Liver (tissue), 3 donors: ENCODE measurements at regions not wholly inside any gene's neighbourhood (a gene's known extent, or its start where the extent isn't known, plus 50 kb on each side); places are given as distances from the start of the nearest gene placed in this dataset.

Source experiments
- EGR1 ChIP-seq, 2 donors: IDR thresholded peaks; 2 replicates each; pipeline ENCODE4 v1.6.1; 2016 to 2018; ENCODE audit warnings: antibody characterized with exemption in 2 of 2, low read depth in 2 of 2
- NR2F2 ChIP-seq: IDR thresholded peaks from 2 replicates; pipeline ENCODE4 v1.6.1; 2016; ENCODE audit warnings: antibody characterized with exemption
- TF ChIP-seq, protein P1 (sequence below): fragments of 150-350 bp; IDR thresholded peaks from 2 replicates; pipeline ENCODE4 v1.5.1; 2017; ENCODE audit warnings: improper control_type of control experiment, low read depth, low read length; ENCODE audit not compliant: missing input control
- TF ChIP-seq, protein P2 (sequence below): IDR thresholded peaks from 2 replicates; pipeline ENCODE4 v1.6.1; 2016; ENCODE audit warnings: antibody characterized with exemption
- donor health status: healthy.
- donor health status: healthy.

DNA sequence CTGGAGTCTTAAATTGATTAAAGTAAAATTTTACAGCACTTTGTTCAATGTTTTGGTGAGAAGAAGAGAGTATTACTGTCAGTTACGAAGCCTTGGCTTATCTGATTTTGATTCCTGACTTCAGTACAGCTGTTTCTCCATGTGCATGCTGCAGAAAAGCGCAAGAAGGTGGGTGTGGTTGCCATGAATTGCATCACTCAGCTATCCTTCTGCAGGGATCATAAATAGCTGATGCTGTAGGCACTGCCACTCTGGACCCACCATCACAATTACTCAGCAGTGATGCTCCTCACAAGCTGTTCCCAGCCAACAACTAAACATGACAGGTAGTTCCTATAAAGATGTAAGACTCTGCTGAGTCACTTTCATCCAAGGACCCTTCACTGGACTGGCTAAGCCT lies 321.2 kb downstream of the IRS2 start:
- TF ChIP-seq, protein P1, sequence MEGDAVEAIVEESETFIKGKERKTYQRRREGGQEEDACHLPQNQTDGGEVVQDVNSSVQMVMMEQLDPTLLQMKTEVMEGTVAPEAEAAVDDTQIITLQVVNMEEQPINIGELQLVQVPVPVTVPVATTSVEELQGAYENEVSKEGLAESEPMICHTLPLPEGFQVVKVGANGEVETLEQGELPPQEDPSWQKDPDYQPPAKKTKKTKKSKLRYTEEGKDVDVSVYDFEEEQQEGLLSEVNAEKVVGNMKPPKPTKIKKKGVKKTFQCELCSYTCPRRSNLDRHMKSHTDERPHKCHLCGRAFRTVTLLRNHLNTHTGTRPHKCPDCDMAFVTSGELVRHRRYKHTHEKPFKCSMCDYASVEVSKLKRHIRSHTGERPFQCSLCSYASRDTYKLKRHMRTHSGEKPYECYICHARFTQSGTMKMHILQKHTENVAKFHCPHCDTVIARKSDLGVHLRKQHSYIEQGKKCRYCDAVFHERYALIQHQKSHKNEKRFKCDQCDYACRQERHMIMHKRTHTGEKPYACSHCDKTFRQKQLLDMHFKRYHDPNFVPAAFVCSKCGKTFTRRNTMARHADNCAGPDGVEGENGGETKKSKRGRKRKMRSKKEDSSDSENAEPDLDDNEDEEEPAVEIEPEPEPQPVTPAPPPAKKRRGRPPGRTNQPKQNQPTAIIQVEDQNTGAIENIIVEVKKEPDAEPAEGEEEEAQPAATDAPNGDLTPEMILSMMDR: no peak
- TF ChIP-seq, protein P2, sequence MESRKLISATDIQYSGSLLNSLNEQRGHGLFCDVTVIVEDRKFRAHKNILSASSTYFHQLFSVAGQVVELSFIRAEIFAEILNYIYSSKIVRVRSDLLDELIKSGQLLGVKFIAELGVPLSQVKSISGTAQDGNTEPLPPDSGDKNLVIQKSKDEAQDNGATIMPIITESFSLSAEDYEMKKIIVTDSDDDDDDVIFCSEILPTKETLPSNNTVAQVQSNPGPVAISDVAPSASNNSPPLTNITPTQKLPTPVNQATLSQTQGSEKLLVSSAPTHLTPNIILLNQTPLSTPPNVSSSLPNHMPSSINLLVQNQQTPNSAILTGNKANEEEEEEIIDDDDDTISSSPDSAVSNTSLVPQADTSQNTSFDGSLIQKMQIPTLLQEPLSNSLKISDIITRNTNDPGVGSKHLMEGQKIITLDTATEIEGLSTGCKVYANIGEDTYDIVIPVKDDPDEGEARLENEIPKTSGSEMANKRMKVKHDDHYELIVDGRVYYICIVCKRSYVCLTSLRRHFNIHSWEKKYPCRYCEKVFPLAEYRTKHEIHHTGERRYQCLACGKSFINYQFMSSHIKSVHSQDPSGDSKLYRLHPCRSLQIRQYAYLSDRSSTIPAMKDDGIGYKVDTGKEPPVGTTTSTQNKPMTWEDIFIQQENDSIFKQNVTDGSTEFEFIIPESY: no peak
- TF ChIP-seq NR2F2 (no peak), EGR1 (IDR thresholded peaks at IDR 0.05; ENCODE audit: low read depth in 2 of 2) (no peak)
